ENCODE measurements at regions not wholly inside any gene's neighbourhood (a gene's known extent, or its start where the extent isn't known, plus 50 kb on each side); places are given as distances from the start of the nearest gene placed in this dataset.
"Not testable (repeated sequence)": the region's sequence is repeated elsewhere in the genome, so short reads cannot be mapped to it uniquely, and the experiment has no call there.

- DNase-seq (ENCODE audit: low read depth, low spot score): no peak
These were observed 589.3 kb downstream of the SOX5 start for GRCh38 chr12:23359975-23360701.

- DNase-seq (ENCODE audit: low read depth, low spot score): no peak
These were observed 587.5 kb downstream of the SOX5 start for GRCh38 chr12:23361971-23362370.

- no peak for DNase-seq (ENCODE audit: low read depth, low spot score)
These were observed 580.9 kb downstream of the SOX5 start for GRCh38 chr12:23368590-23368989.

GRCh38 chr12:23375621-23376020, 573.8 kb downstream of the SOX5 start:
- DNase-seq (ENCODE audit: low read depth, low spot score): no peak

- DNase-seq (ENCODE audit: low read depth, low spot score): no peak
These were observed 573.2 kb downstream of the SOX5 start for GRCh38 chr12:23376238-23376637.

- no peak for DNase-seq (ENCODE audit: low read depth, low spot score)
These were observed 568.9 kb downstream of the SOX5 start for GRCh38 chr12:23380419-23381100.

GRCh38 chr12:23388898-23389297, 560.6 kb downstream of the SOX5 start:
- DNase-seq (ENCODE audit: low read depth, low spot score): not testable (repeated sequence)

- DNase-seq (ENCODE audit: low read depth, low spot score): not testable (repeated sequence)
These were observed 560.2 kb downstream of the SOX5 start for GRCh38 chr12:23389315-23389714.

- DNase-seq (ENCODE audit: low read depth, low spot score): no peak
These were observed 550.0 kb downstream of the SOX5 start for GRCh38 chr12:23399402-23399933.

GRCh38 chr12:23415180-23415579, 534.3 kb downstream of the SOX5 start:
- no peak for DNase-seq (ENCODE audit: low read depth, low spot score)

- no peak for DNase-seq (ENCODE audit: low read depth, low spot score)
These were observed 527.9 kb downstream of the SOX5 start for GRCh38 chr12:23421556-23421955.

GRCh38 chr12:23423097-23423687, 526.3 kb downstream of the SOX5 start:
- no peak for DNase-seq (ENCODE audit: low read depth, low spot score)

- DNase-seq (ENCODE audit: low read depth, low spot score): no peak
These were observed 525.7 kb downstream of the SOX5 start for GRCh38 chr12:23423796-23424195.

GRCh38 chr12:23424685-23425084, 524.8 kb downstream of the SOX5 start:
- no peak for DNase-seq (ENCODE audit: low read depth, low spot score)

- DNase-seq (ENCODE audit: low read depth, low spot score): no peak
These were observed 523.1 kb downstream of the SOX5 start for GRCh38 chr12:23426328-23426727.

GRCh38 chr12:23428758-23429157, 520.7 kb downstream of the SOX5 start:
- DNase-seq (ENCODE audit: low read depth, low spot score): no peak

- DNase-seq (ENCODE audit: low read depth, low spot score): no peak
These were observed 518.5 kb downstream of the SOX5 start for GRCh38 chr12:23431006-23431405.

- no peak for DNase-seq (ENCODE audit: low read depth, low spot score)
These were observed 516.3 kb downstream of the SOX5 start for GRCh38 chr12:23433121-23433520.

- DNase-seq (ENCODE audit: low read depth, low spot score): no peak
These were observed 515.3 kb downstream of the SOX5 start for GRCh38 chr12:23434154-23434553.

GRCh38 chr12:23446746-23447145, 502.7 kb downstream of the SOX5 start:
- no peak for DNase-seq (ENCODE audit: low read depth, low spot score)

GRCh38 chr12:23450810-23451209, 498.7 kb downstream of the SOX5 start:
- no peak for DNase-seq (ENCODE audit: low read depth, low spot score)

- DNase-seq (ENCODE audit: low read depth, low spot score): no peak
These were observed 494.2 kb downstream of the SOX5 start for GRCh38 chr12:23455283-23455682.

- no peak for DNase-seq (ENCODE audit: low read depth, low spot score)
These were observed 490.8 kb downstream of the SOX5 start for GRCh38 chr12:23458640-23459039.
